ENCODE measurements at regions not wholly inside any gene's neighbourhood (a gene's known extent, or its start where the extent isn't known, plus 50 kb on each side); places are given as distances from the start of the nearest gene placed in this dataset.

DNA sequence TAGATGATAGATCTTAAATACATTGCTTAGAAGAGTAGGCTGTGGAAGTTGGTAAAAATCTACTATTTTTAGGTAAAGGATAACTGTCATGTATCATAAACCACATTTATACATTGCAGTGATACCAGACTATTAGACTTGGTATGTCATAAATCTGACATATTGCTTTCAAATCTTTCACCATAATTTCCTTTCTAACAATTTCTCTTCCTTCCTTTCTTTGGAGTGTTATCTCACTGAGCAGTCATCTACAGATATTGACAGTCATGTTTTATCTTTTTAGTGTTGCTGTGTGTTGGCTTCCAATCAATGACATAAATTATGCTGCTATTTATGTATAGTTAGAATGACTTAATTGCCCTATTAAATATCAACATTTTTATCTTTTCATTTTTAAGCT, 588.7 kb downstream of the TUSC7 start:
- Mint-ChIP-seq H3K27ac (ENCODE audit: unreplicated experiment) (no peak overlapping the region), H3K9me3 (ENCODE audit: unreplicated experiment) (no peaks in the 10 kb centered on the region), H3K4me1 (ENCODE audit: low read depth, unreplicated experiment) (peaks cover 2% of the 10 kb centered on the region), H3K36me3 (ENCODE audit: low read depth, unreplicated experiment) (no peaks in the 10 kb centered on the region), H3K4me3 (ENCODE audit: unreplicated experiment) (no peak overlapping the region), H3K27me3 (ENCODE audit: low read depth, unreplicated experiment) (peaks cover 3% of the 10 kb centered on the region)
- H3K4me3 ChIP-seq (ENCODE audit: insufficient read depth, low read depth, low read length), result no peak overlapping the region
- DNase-seq (ENCODE audit: low read depth) (no peak), FAIRE-seq (no peak)
- no peaks in the 10 kb centered on the region for H3K79me2 ChIP-seq (ENCODE audit: insufficient read depth, low read length)
- H3K4me1 ChIP-seq (ENCODE audit: insufficient read depth, low read length), result no peaks in the 10 kb centered on the region
- no peak overlapping the region for H3K27ac ChIP-seq (ENCODE audit: low read depth, low read length)
- H3K9ac ChIP-seq (ENCODE audit: low read length), result no peak overlapping the region
- TF ChIP-seq, protein P1, sequence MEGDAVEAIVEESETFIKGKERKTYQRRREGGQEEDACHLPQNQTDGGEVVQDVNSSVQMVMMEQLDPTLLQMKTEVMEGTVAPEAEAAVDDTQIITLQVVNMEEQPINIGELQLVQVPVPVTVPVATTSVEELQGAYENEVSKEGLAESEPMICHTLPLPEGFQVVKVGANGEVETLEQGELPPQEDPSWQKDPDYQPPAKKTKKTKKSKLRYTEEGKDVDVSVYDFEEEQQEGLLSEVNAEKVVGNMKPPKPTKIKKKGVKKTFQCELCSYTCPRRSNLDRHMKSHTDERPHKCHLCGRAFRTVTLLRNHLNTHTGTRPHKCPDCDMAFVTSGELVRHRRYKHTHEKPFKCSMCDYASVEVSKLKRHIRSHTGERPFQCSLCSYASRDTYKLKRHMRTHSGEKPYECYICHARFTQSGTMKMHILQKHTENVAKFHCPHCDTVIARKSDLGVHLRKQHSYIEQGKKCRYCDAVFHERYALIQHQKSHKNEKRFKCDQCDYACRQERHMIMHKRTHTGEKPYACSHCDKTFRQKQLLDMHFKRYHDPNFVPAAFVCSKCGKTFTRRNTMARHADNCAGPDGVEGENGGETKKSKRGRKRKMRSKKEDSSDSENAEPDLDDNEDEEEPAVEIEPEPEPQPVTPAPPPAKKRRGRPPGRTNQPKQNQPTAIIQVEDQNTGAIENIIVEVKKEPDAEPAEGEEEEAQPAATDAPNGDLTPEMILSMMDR (IDR thresholded peaks at IDR 0.05; ENCODE audit: insufficient read depth, low read depth, low read length), result no peak
- TF ChIP-seq EZH2 (IDR thresholded peaks at IDR 0.05; ENCODE audit: insufficient read depth, low read length), result no peak
- H3K36me3 ChIP-seq (ENCODE audit: insufficient read depth, low read length), result no peaks in the 10 kb centered on the region
- no peaks in the 10 kb centered on the region for H4K20me1 ChIP-seq (ENCODE audit: insufficient read depth, low read length)
- H2AFZ ChIP-seq (ENCODE audit: low read depth, low read length), result no peak overlapping the region
- no peaks in the 10 kb centered on the region for H3K27me3 ChIP-seq (ENCODE audit: insufficient read depth, low read length)
- H3K4me2 ChIP-seq (ENCODE audit: low read length), result no peak overlapping the region
- no peaks in the 10 kb centered on the region for H3K9me3 ChIP-seq (ENCODE audit: insufficient read depth, low read depth, low read length)

DNA sequence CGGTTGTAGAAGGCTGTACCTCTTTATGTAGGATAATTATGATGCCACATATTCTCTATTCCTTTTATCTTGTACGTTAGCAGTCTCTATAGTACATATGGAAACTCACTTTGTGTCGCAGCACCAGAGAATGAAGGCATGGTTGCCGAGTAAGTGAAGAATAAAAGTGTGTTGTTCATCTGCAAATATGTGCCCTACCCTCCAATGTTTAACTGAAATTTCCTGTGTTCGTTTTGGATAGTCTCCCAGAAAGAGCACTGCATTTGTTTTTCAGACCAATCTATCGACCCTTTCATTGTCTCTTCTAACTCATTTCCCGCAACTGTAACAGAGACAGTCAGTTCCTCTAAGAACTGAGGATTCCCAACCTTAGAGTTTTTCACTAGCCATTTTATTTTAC, 592.8 kb downstream of the TUSC7 start:
- H3K27ac ChIP-seq (ENCODE audit: low read depth, low read length), result no peak overlapping the region
- H3K4me3 ChIP-seq (ENCODE audit: insufficient read depth, low read depth, low read length), result no peak overlapping the region
- no peak overlapping the region for H3K27ac Mint-ChIP-seq (ENCODE audit: unreplicated experiment)
- no peaks in the 10 kb centered on the region for H3K27me3 ChIP-seq (ENCODE audit: insufficient read depth, low read length)
- TF ChIP-seq, protein P1 (IDR thresholded peaks at IDR 0.05; ENCODE audit: insufficient read depth, low read depth, low read length), result no peak
- no peaks in the 10 kb centered on the region for H3K79me2 ChIP-seq (ENCODE audit: insufficient read depth, low read length)
- H3K4me2 ChIP-seq (ENCODE audit: low read length), result no peak overlapping the region
- DNase-seq (ENCODE audit: low read depth), result no peak
- H4K20me1 ChIP-seq (ENCODE audit: insufficient read depth, low read length), result no peaks in the 10 kb centered on the region
- peaks cover 3% of the 10 kb centered on the region for H3K27me3 Mint-ChIP-seq (ENCODE audit: low read depth, unreplicated experiment)
- H3K4me1 Mint-ChIP-seq (ENCODE audit: low read depth, unreplicated experiment), result peaks cover 6% of the 10 kb centered on the region
- H3K4me1 ChIP-seq (ENCODE audit: insufficient read depth, low read length), result no peaks in the 10 kb centered on the region
- no peak overlapping the region for H3K9ac ChIP-seq (ENCODE audit: low read length)
- H3K9me3 Mint-ChIP-seq (ENCODE audit: unreplicated experiment), result no peaks in the 10 kb centered on the region
- no peaks in the 10 kb centered on the region for H3K9me3 ChIP-seq (ENCODE audit: insufficient read depth, low read depth, low read length)
- FAIRE-seq, result no peak
- H3K4me3 Mint-ChIP-seq (ENCODE audit: unreplicated experiment), result no peak overlapping the region
- no peaks in the 10 kb centered on the region for H3K36me3 Mint-ChIP-seq (ENCODE audit: low read depth, unreplicated experiment)
- H3K36me3 ChIP-seq (ENCODE audit: insufficient read depth, low read length), result no peaks in the 10 kb centered on the region
- no peak overlapping the region for H2AFZ ChIP-seq (ENCODE audit: low read depth, low read length)

DNA sequence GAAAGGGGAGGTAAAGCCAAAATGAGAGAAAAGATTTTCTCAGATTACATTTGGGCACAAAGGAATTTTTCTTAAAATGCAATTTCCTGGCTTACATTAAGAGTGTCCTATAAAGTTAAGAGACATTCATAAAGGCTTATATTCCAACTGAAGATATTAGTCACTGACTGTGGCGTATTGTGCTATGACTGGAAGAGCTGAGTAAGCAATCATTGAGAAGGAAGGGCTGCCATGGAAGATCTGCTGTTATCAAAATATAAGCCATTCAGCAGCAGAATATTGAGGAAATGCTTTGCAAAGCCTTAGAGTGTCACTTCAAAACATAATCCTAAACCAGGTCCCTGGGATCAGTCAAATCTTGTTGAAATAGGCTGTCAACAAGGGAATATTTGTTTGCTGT, 593.9 kb downstream of the TUSC7 start:
- Histone ChIP-seq H3K9ac (ENCODE audit: low read length) (no peak overlapping the region), H3K79me2 (ENCODE audit: insufficient read depth, low read length) (no peaks in the 10 kb centered on the region), H3K4me3 (ENCODE audit: insufficient read depth, low read depth, low read length) (no peak overlapping the region), H3K36me3 (ENCODE audit: insufficient read depth, low read length) (no peaks in the 10 kb centered on the region), H3K27me3 (ENCODE audit: insufficient read depth, low read length) (no peaks in the 10 kb centered on the region), H3K4me1 (ENCODE audit: insufficient read depth, low read length) (no peaks in the 10 kb centered on the region), H3K9me3 (ENCODE audit: insufficient read depth, low read depth, low read length) (no peaks in the 10 kb centered on the region), H3K27ac (ENCODE audit: low read depth, low read length) (no peak overlapping the region), H2AFZ (ENCODE audit: low read depth, low read length) (no peak overlapping the region), H3K4me2 (ENCODE audit: low read length) (no peak overlapping the region), H4K20me1 (ENCODE audit: insufficient read depth, low read length) (no peaks in the 10 kb centered on the region)
- Mint-ChIP-seq H3K4me3 (ENCODE audit: unreplicated experiment) (no peak overlapping the region), H3K27me3 (ENCODE audit: low read depth, unreplicated experiment) (peaks cover 3% of the 10 kb centered on the region), H3K36me3 (ENCODE audit: low read depth, unreplicated experiment) (no peaks in the 10 kb centered on the region), H3K27ac (ENCODE audit: unreplicated experiment) (no peak overlapping the region), H3K4me1 (ENCODE audit: low read depth, unreplicated experiment) (peaks cover 6% of the 10 kb centered on the region), H3K9me3 (ENCODE audit: unreplicated experiment) (no peaks in the 10 kb centered on the region)
- DNase-seq (ENCODE audit: low read depth) (peak; percentile 6), FAIRE-seq (no peak)
- TF ChIP-seq, protein P1 (IDR thresholded peaks at IDR 0.05; ENCODE audit: insufficient read depth, low read depth, low read length), result no peak
- no peak for TF ChIP-seq EZH2 (IDR thresholded peaks at IDR 0.05; ENCODE audit: insufficient read depth, low read length)

Data from astrocyte (in vitro differentiated cells and primary cell).